Trophoblast cell (in vitro differentiated cells and primary cell): ENCODE measurements at regions not wholly inside any gene's neighbourhood (a gene's known extent, or its start where the extent isn't known, plus 50 kb on each side); places are given as distances from the start of the nearest gene placed in this dataset.

Source experiments
- DNase-seq, 2 donors: peaks; one replicate each; pipeline ENCODE4 v3.0.0-alpha.2; 2016
- H2AFZ ChIP-seq: 2 replicates; pipeline ENCODE4 v1.6.1; 2013; ENCODE audit warnings: low read length, moderate library complexity, mild to moderate bottlenecking; ENCODE audit not compliant: insufficient read depth, poor library complexity
- H2AK5ac ChIP-seq: 2 replicates; pipeline ENCODE4 v1.6.1; 2013; ENCODE audit warnings: mild to moderate bottlenecking, low read length
- H2BK120ac ChIP-seq: 2 replicates; pipeline ENCODE4 v1.6.1; 2013; ENCODE audit warnings: low read length, mild to moderate bottlenecking, moderate library complexity; ENCODE audit not compliant: insufficient read depth, poor library complexity
- H2BK12ac ChIP-seq: 2 replicates; pipeline ENCODE4 v1.6.1; 2013; ENCODE audit warnings: mild to moderate bottlenecking, low read length, moderate library complexity
- H2BK5ac ChIP-seq: 2 replicates; pipeline ENCODE4 v1.6.1; 2013; ENCODE audit warnings: low read length, low read depth, moderate library complexity, mild to moderate bottlenecking; ENCODE audit not compliant: poor library complexity
- H3K14ac ChIP-seq: 2 replicates; pipeline ENCODE4 v1.6.1; 2013; ENCODE audit warnings: mild to moderate bottlenecking, low read length
- H3K18ac ChIP-seq: 2 replicates; pipeline ENCODE4 v1.6.1; 2013; ENCODE audit warnings: mild to moderate bottlenecking, low read length
- H3K23ac ChIP-seq: 2 replicates; pipeline ENCODE4 v1.6.1; 2013; ENCODE audit warnings: low read length
- H3K27ac ChIP-seq: 2 replicates; pipeline ENCODE4 v1.5.1; 2013; ENCODE audit warnings: low read depth, mild to moderate bottlenecking, inconsistent platforms, low read length, moderate library complexity
- H3K27me3 ChIP-seq: 2 replicates; pipeline ENCODE4 v1.6.1; 2013; ENCODE audit warnings: inconsistent platforms, mild to moderate bottlenecking, low read length, moderate library complexity; ENCODE audit not compliant: insufficient read depth
- H3K36me3 ChIP-seq, 2 experiments: 1 replicate in 1 of 2; 2 replicates in 1 of 2; pipeline ENCODE4 v1.6.1; 2013; ENCODE audit warnings: low read length in 2 of 2, mild to moderate bottlenecking in 2 of 2, moderate library complexity in 1 of 2; ENCODE audit not compliant: insufficient read depth in 2 of 2, control insufficient read depth in 1 of 2
- H3K4ac ChIP-seq: 2 replicates; pipeline ENCODE4 v1.6.1; 2013; ENCODE audit warnings: low read depth, mild to moderate bottlenecking, low read length, moderate library complexity
- H3K4me1 ChIP-seq, 2 experiments: 1 replicate in 1 of 2; 2 replicates in 1 of 2; pipeline ENCODE4 v1.6.1; 2013; ENCODE audit warnings: low read length in 2 of 2, mild to moderate bottlenecking in 2 of 2, moderate library complexity in 1 of 2; ENCODE audit not compliant: insufficient read depth in 2 of 2, control insufficient read depth in 1 of 2
- H3K4me2 ChIP-seq: 2 replicates; pipeline ENCODE4 v1.6.1; 2013; ENCODE audit warnings: inconsistent platforms, mild to moderate bottlenecking, low read length, moderate library complexity
- H3K4me3 ChIP-seq: 2 replicates; pipeline ENCODE4 v1.5.1; 2013; ENCODE audit warnings: mild to moderate bottlenecking, low read depth, low read length, inconsistent platforms
- H3K79me1 ChIP-seq: one replicate; pipeline ENCODE4 v1.6.1; 2013; ENCODE audit warnings: low read length
- H3K79me2 ChIP-seq: 2 replicates; pipeline ENCODE4 v1.6.1; 2013; ENCODE audit warnings: low read length, mild to moderate bottlenecking; ENCODE audit not compliant: control insufficient read depth, insufficient read depth, poor library complexity
- H3K9ac ChIP-seq: 2 replicates; pipeline ENCODE4 v1.6.1; 2013; ENCODE audit warnings: mild to moderate bottlenecking, low read length
- H3K9me3 ChIP-seq: 2 replicates; pipeline ENCODE4 v1.6.1; 2013; ENCODE audit warnings: low read depth, mild to moderate bottlenecking, control low read depth, inconsistent platforms, low read length; ENCODE audit not compliant: insufficient read depth
- H4K12ac ChIP-seq: 2 replicates; pipeline ENCODE4 v1.6.1; 2013; ENCODE audit warnings: low read depth, mild to moderate bottlenecking, low read length, moderate library complexity
- H4K8ac ChIP-seq: 2 replicates; pipeline ENCODE4 v1.6.1; 2013; ENCODE audit warnings: low read depth, mild to moderate bottlenecking, low read length, moderate library complexity
- H4K91ac ChIP-seq: one replicate; pipeline ENCODE4 v1.6.1; 2013; ENCODE audit warnings: low read depth, mild to moderate bottlenecking, low read length, moderate library complexity
- WGBS: extraction: QIAGEN DNeasy Blood & Tissue Kit; methylation state at CpG from one replicate; pipeline ENCODE4 v1.1.7; 2013; ENCODE audit warnings: missing lambda C conversion rate; ENCODE audit not compliant: insufficient read length, insufficient coverage; ENCODE audit errors: extremely low coverage; 5-methylcytosine and 5-hydroxymethylcytosine counted together

DNA sequence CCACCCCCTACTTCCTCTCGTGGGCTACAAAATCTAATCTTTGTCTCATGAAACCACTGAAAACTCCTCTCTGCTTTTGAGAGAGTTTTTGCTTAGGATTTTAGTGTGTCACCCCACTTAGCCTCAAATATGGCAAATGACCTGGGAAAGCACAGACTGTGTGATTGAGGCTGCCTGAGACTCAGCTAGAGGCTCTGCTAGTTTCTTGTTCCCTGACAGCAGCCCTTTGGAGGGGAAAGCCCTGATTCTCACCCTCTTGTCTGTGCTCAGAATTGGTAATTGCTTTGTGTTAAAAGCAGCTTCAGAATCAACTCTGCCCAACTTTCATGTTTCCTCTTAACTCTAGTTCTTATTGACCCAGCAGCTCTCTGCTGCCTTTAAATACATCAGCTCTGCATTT is 85.6 kb upstream of the ZP4 start:
- no peak overlapping the region for H3K14ac ChIP-seq
- H4K12ac ChIP-seq, result no peak overlapping the region
- no peaks in the 10 kb centered on the region for H3K79me1 ChIP-seq
- DNase-seq, result no peak
- no peaks in the 10 kb centered on the region for H3K9me3 ChIP-seq
- no peaks in the 10 kb centered on the region for H3K27me3 ChIP-seq
- no peaks in the 10 kb centered on the region for H3K79me2 ChIP-seq
- no peak overlapping the region for H3K4me3 ChIP-seq
- H2BK12ac ChIP-seq, result no peak overlapping the region
- no peak overlapping the region for H3K4ac ChIP-seq
- no peak overlapping the region for H3K27ac ChIP-seq
- WGBS, result no CpG with 5 or more reads among the region's 1 CpG
- no peak overlapping the region for H2BK5ac ChIP-seq
- no peak overlapping the region for H4K91ac ChIP-seq
- H3K4me2 ChIP-seq, result no peak overlapping the region
- H3K18ac ChIP-seq, result no peak overlapping the region
- no peak overlapping the region for H2AFZ ChIP-seq
- H3K36me3 ChIP-seq, result no peaks in the 10 kb centered on the region
- no peak overlapping the region for H2AK5ac ChIP-seq
- no peak overlapping the region for H3K23ac ChIP-seq
- H3K4me1 ChIP-seq, result no peaks in the 10 kb centered on the region
- H2BK120ac ChIP-seq, result no peak overlapping the region
- H4K8ac ChIP-seq, result no peak overlapping the region
- no peak overlapping the region for H3K9ac ChIP-seq

DNA sequence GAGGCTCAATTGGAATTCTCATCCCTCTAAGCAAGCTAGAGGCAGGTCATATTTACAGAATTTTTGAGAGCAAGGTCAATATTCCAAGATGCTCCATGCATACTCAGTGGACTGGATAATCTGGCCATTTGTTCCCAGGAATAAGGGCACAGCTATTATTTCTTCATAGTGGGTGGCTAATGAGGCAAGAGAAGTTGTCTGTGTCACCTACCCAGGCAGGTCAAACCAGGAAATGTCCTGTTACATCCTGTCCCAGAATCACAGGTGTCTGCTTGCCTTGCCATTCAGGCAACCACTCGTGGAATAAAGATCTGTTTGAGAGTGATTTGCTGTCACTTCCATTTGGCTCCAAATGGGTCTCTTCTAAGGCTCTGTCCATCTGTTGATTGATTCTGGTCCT is 85.2 kb upstream of the ZP4 start:
- DNase-seq, result no peak
- no peak overlapping the region for H3K23ac ChIP-seq
- WGBS, result no CpG with 5 or more reads among the region's 1 CpG
- no peak overlapping the region for H4K8ac ChIP-seq
- H3K4me1 ChIP-seq, result no peaks in the 10 kb centered on the region
- H3K79me2 ChIP-seq, result no peaks in the 10 kb centered on the region
- no peak overlapping the region for H2BK120ac ChIP-seq
- H3K18ac ChIP-seq, result no peak overlapping the region
- no peak overlapping the region for H2AK5ac ChIP-seq
- no peak overlapping the region for H4K91ac ChIP-seq
- no peak overlapping the region for H3K27ac ChIP-seq
- no peaks in the 10 kb centered on the region for H3K9me3 ChIP-seq
- no peak overlapping the region for H3K14ac ChIP-seq
- H3K4me2 ChIP-seq, result no peak overlapping the region
- H3K9ac ChIP-seq, result no peak overlapping the region
- no peak overlapping the region for H4K12ac ChIP-seq
- H2BK5ac ChIP-seq, result no peak overlapping the region
- H3K4ac ChIP-seq, result no peak overlapping the region
- H2AFZ ChIP-seq, result no peak overlapping the region
- no peak overlapping the region for H2BK12ac ChIP-seq
- H3K36me3 ChIP-seq, result no peaks in the 10 kb centered on the region
- H3K79me1 ChIP-seq, result no peaks in the 10 kb centered on the region
- no peaks in the 10 kb centered on the region for H3K27me3 ChIP-seq
- no peak overlapping the region for H3K4me3 ChIP-seq

- H2AFZ ChIP-seq, result no peak overlapping the region
- H3K4ac ChIP-seq, result no peak overlapping the region
- H2BK120ac ChIP-seq, result no peak overlapping the region
- no peak overlapping the region for H4K91ac ChIP-seq
- no peak overlapping the region for H3K27ac ChIP-seq
- no peaks in the 10 kb centered on the region for H3K36me3 ChIP-seq
- H3K4me1 ChIP-seq, result no peaks in the 10 kb centered on the region
- no peaks in the 10 kb centered on the region for H3K9me3 ChIP-seq
- no peak overlapping the region for H2BK12ac ChIP-seq
- H3K79me2 ChIP-seq, result no peaks in the 10 kb centered on the region
- H3K9ac ChIP-seq, result no peak overlapping the region
- no peaks in the 10 kb centered on the region for H3K27me3 ChIP-seq
- H3K14ac ChIP-seq, result no peak overlapping the region
- no peak overlapping the region for H2BK5ac ChIP-seq
- H3K4me2 ChIP-seq, result no peak overlapping the region
- no peak overlapping the region for H3K4me3 ChIP-seq
- H3K79me1 ChIP-seq, result no peaks in the 10 kb centered on the region
- H4K8ac ChIP-seq, result no peak overlapping the region
- no peak overlapping the region for H3K23ac ChIP-seq
- no peak overlapping the region for H3K18ac ChIP-seq
- DNase-seq, result no peak
- H4K12ac ChIP-seq, result no peak overlapping the region
- no peak overlapping the region for H2AK5ac ChIP-seq
Measured at GRCh38 chr1:237975376-237975775, 84.7 kb upstream of the ZP4 start.

GRCh38 chr1:237972186-237972585 is 81.5 kb upstream of the ZP4 start:
- Histone ChIP-seq H3K27me3 (no peaks in the 10 kb centered on the region), H4K91ac (no peak overlapping the region), H3K36me3 (no peaks in the 10 kb centered on the region), H3K23ac (no peak overlapping the region), H3K27ac (no peak overlapping the region), H3K79me1 (no peaks in the 10 kb centered on the region), H3K9ac (no peak overlapping the region), H2BK12ac (no peak overlapping the region), H3K4me3 (no peak overlapping the region), H2AK5ac (no peak overlapping the region), H3K14ac (no peak overlapping the region), H3K79me2 (no peaks in the 10 kb centered on the region), H3K4me1 (no peaks in the 10 kb centered on the region), H2AFZ (no peak overlapping the region), H4K8ac (no peak overlapping the region), H3K9me3 (no peaks in the 10 kb centered on the region), H3K4ac (no peak overlapping the region), H4K12ac (no peak overlapping the region), H2BK120ac (no peak overlapping the region), H3K4me2 (no peak overlapping the region), H2BK5ac (no peak overlapping the region), H3K18ac (no peak overlapping the region)
- no CpG with 5 or more reads among the region's 4 CpGs for WGBS
- no peak for DNase-seq

- H3K4me1 ChIP-seq, result no peaks in the 10 kb centered on the region
- H3K14ac ChIP-seq, result no peak overlapping the region
- H4K91ac ChIP-seq, result no peak overlapping the region
- no peak overlapping the region for H3K18ac ChIP-seq
- H3K23ac ChIP-seq, result no peak overlapping the region
- no peak overlapping the region for H3K4ac ChIP-seq
- no peak overlapping the region for H2BK120ac ChIP-seq
- no peaks in the 10 kb centered on the region for H3K79me2 ChIP-seq
- H2AK5ac ChIP-seq, result no peak overlapping the region
- H3K27ac ChIP-seq, result no peak overlapping the region
- WGBS, result no CpG with 5 or more reads among the region's 2 CpGs
- no peaks in the 10 kb centered on the region for H3K36me3 ChIP-seq
- no peak overlapping the region for H4K12ac ChIP-seq
- no peaks in the 10 kb centered on the region for H3K79me1 ChIP-seq
- no peak overlapping the region for H4K8ac ChIP-seq
- no peak for DNase-seq
- H2BK5ac ChIP-seq, result no peak overlapping the region
- H2AFZ ChIP-seq, result no peak overlapping the region
- no peak overlapping the region for H3K4me3 ChIP-seq
- no peak overlapping the region for H2BK12ac ChIP-seq
- H3K27me3 ChIP-seq, result no peaks in the 10 kb centered on the region
- H3K4me2 ChIP-seq, result no peak overlapping the region
- H3K9me3 ChIP-seq, result no peaks in the 10 kb centered on the region
- no peak overlapping the region for H3K9ac ChIP-seq
Measured at GRCh38 chr1:237962985-237963384, 72.3 kb upstream of the ZP4 start.
